Endothelial cell of umbilical vein (primary cell): ENCODE measurements at regions not wholly inside any gene's neighbourhood (a gene's known extent, or its start where the extent isn't known, plus 50 kb on each side); places are given as distances from the start of the nearest gene placed in this dataset.

Source experiments
- CTCF ChIP-seq, 2 donors: IDR thresholded peaks; 1 replicate in 1 of 2; 2 replicates in 1 of 2; pipeline ENCODE4 v1.5.1; 2011; ENCODE audit warnings: low read length in 2 of 2, mild to moderate bottlenecking in 2 of 2, moderate library complexity in 2 of 2, control low read depth in 1 of 2, inconsistent platforms in 1 of 2, low read depth in 1 of 2; ENCODE audit not compliant: insufficient read depth in 1 of 2; ENCODE audit errors: extremely low read depth in 1 of 2
- EZH2 ChIP-seq: IDR thresholded peaks from 2 replicates; pipeline ENCODE4 v1.6.1; 2012; ENCODE audit warnings: borderline replicate concordance, low read depth, mild to moderate bottlenecking, moderate library complexity, low read length, inconsistent platforms; ENCODE audit not compliant: severe bottlenecking
- GATA2 ChIP-seq: IDR thresholded peaks from 2 replicates; pipeline ENCODE4 v1.7.0; 2011; ENCODE audit warnings: low read depth, mild to moderate bottlenecking, moderate library complexity, mixed read lengths, low read length; ENCODE audit not compliant: insufficient read length, insufficient read depth
- JUN ChIP-seq: IDR thresholded peaks from 2 replicates; pipeline ENCODE4 v1.6.1; 2011; ENCODE audit warnings: borderline replicate concordance, low read depth; ENCODE audit not compliant: insufficient read length, insufficient read depth
- MAX ChIP-seq: IDR thresholded peaks from 2 replicates; pipeline ENCODE4 v1.6.1; 2011; ENCODE audit not compliant: insufficient read depth, insufficient read length
- MYC ChIP-seq: IDR thresholded peaks from one replicate; pipeline ENCODE4 v1.6.1; 2011; ENCODE audit warnings: mild to moderate bottlenecking, low read depth, low read length
- POLR2A ChIP-seq: IDR thresholded peaks from 2 replicates; pipeline ENCODE4 v1.6.1; 2012; ENCODE audit warnings: low read depth, mild to moderate bottlenecking, control low read depth, low read length
- POLR2AphosphoS5 ChIP-seq: IDR thresholded peaks from 2 replicates; pipeline ENCODE4 v1.6.1; 2012; ENCODE audit warnings: low read depth, mild to moderate bottlenecking, control low read depth, low read length, moderate library complexity; ENCODE audit not compliant: insufficient read depth

- no peak for TF ChIP-seq CTCF (IDR thresholded peaks at IDR 0.05; ENCODE audit: extremely low read depth in 1 of 2, insufficient read depth in 1 of 2, low read depth in 1 of 2, low read length in 2 of 2)
- no peak for TF ChIP-seq EZH2
- TF ChIP-seq MAX = no peak
- no peak for TF ChIP-seq POLR2A
- TF ChIP-seq JUN = no peak
- TF ChIP-seq POLR2AphosphoS5 = no peak
- no peak for TF ChIP-seq MYC
- TF ChIP-seq GATA2 = no peak
These were observed 75.3 kb upstream of the SNRPN start for GRCh38 chr15:24879492-24879891.
